ENCODE measurements at regions not wholly inside any gene's neighbourhood (a gene's known extent, or its start where the extent isn't known, plus 50 kb on each side); places are given as distances from the start of the nearest gene placed in this dataset.

- no peaks in the 10 kb centered on the region for H3K79me2 ChIP-seq (ENCODE audit: insufficient read depth, low read length)
- H3F3A ChIP-seq (ENCODE audit: insufficient read depth), result no peaks in the 10 kb centered on the region
- no peaks in the 10 kb centered on the region for H4K20me1 ChIP-seq (ENCODE audit: low read depth, low read length)
- H3K36me3 ChIP-seq (ENCODE audit: low read length), result no peaks in the 10 kb centered on the region
- H3K4me2 ChIP-seq (ENCODE audit: low read depth, low read length, poor library complexity, severe bottlenecking), result no peak overlapping the region
- no peak overlapping the region for H3K27ac ChIP-seq (ENCODE audit: low read depth, low read length)
- H3K9me2 ChIP-seq (replicated peaks; ENCODE audit: insufficient read depth, low read length), result no peaks in the 10 kb centered on the region
- no peak overlapping the region for H3K4me3 ChIP-seq (ENCODE audit: insufficient read depth, low read length, poor library complexity, severe bottlenecking)
- H3K9ac ChIP-seq (ENCODE audit: low read length), result no peak overlapping the region
- no peak for TF ChIP-seq EZH2phosphoT487 (conservative IDR thresholded peaks at IDR 0.05; ENCODE audit: low read length)
- no peak for TF ChIP-seq CTCF (IDR thresholded peaks at IDR 0.05; ENCODE audit: insufficient read depth, low read length, poor library complexity, severe bottlenecking)
- H3K27me3 ChIP-seq (ENCODE audit: low read length), result no peaks in the 10 kb centered on the region
- no peaks in the 10 kb centered on the region for H3K9me3 ChIP-seq (ENCODE audit: insufficient read depth, low read length)
- no peak overlapping the region for H2AFZ ChIP-seq (ENCODE audit: low read depth, low read length, severe bottlenecking)
Observed at GRCh38 chr4:147284256-147284835, 196.6 kb upstream of the EDNRA start.

- no peak for TF ChIP-seq CTCF (IDR thresholded peaks at IDR 0.05; ENCODE audit: insufficient read depth, low read length, poor library complexity, severe bottlenecking)
- TF ChIP-seq EZH2phosphoT487 (conservative IDR thresholded peaks at IDR 0.05; ENCODE audit: low read length), result no peak
- Histone ChIP-seq H4K20me1 (ENCODE audit: low read depth, low read length) (no peaks in the 10 kb centered on the region), H3K27ac (ENCODE audit: low read depth, low read length) (no peak overlapping the region), H3K9ac (ENCODE audit: low read length) (no peak overlapping the region), H3K9me2 (replicated peaks; ENCODE audit: insufficient read depth, low read length) (no peaks in the 10 kb centered on the region), H3K4me3 (ENCODE audit: insufficient read depth, low read length, poor library complexity, severe bottlenecking) (no peak overlapping the region), H3K79me2 (ENCODE audit: insufficient read depth, low read length) (no peaks in the 10 kb centered on the region), H3K27me3 (ENCODE audit: low read length) (no peaks in the 10 kb centered on the region), H3K36me3 (ENCODE audit: low read length) (no peaks in the 10 kb centered on the region), H2AFZ (ENCODE audit: low read depth, low read length, severe bottlenecking) (no peak overlapping the region), H3K4me2 (ENCODE audit: low read depth, low read length, poor library complexity, severe bottlenecking) (no peak overlapping the region), H3K9me3 (ENCODE audit: insufficient read depth, low read length) (no peaks in the 10 kb centered on the region), H3F3A (ENCODE audit: insufficient read depth) (no peaks in the 10 kb centered on the region)
Observed at GRCh38 chr4:147284935-147285334, 196.0 kb upstream of the EDNRA start.

- H3K4me2 ChIP-seq (ENCODE audit: low read depth, low read length, poor library complexity, severe bottlenecking), result no peak overlapping the region
- H2AFZ ChIP-seq (ENCODE audit: low read depth, low read length, severe bottlenecking), result no peak overlapping the region
- H3K27ac ChIP-seq (ENCODE audit: low read depth, low read length), result no peak overlapping the region
- no peak overlapping the region for H3K9ac ChIP-seq (ENCODE audit: low read length)
- no peaks in the 10 kb centered on the region for H3K9me3 ChIP-seq (ENCODE audit: insufficient read depth, low read length)
- H3K9me2 ChIP-seq (replicated peaks; ENCODE audit: insufficient read depth, low read length), result no peaks in the 10 kb centered on the region
- no peaks in the 10 kb centered on the region for H3F3A ChIP-seq (ENCODE audit: insufficient read depth)
- no peaks in the 10 kb centered on the region for H3K27me3 ChIP-seq (ENCODE audit: low read length)
- H4K20me1 ChIP-seq (ENCODE audit: low read depth, low read length), result no peaks in the 10 kb centered on the region
- H3K79me2 ChIP-seq (ENCODE audit: insufficient read depth, low read length), result no peaks in the 10 kb centered on the region
- H3K36me3 ChIP-seq (ENCODE audit: low read length), result no peaks in the 10 kb centered on the region
- no peak overlapping the region for H3K4me3 ChIP-seq (ENCODE audit: insufficient read depth, low read length, poor library complexity, severe bottlenecking)
- no peak for TF ChIP-seq CTCF (IDR thresholded peaks at IDR 0.05; ENCODE audit: insufficient read depth, low read length, poor library complexity, severe bottlenecking)
- TF ChIP-seq EZH2phosphoT487 (conservative IDR thresholded peaks at IDR 0.05; ENCODE audit: low read length), result no peak
Observed at GRCh38 chr4:147285751-147286150, 195.1 kb upstream of the EDNRA start.

All from SU-DHL-6 (cell line).